ENCODE measurements at regions not wholly inside any gene's neighbourhood (a gene's known extent, or its start where the extent isn't known, plus 50 kb on each side); places are given as distances from the start of the nearest gene placed in this dataset.
"Not testable (repeated sequence)": the region's sequence is repeated elsewhere in the genome, so short reads cannot be mapped to it uniquely, and the experiment has no call there.

GRCh38 chr16:29157051-29157923 is 172.4 kb downstream of the LAT start:
- DNase-seq, result peak in 5 of 6 experiments; percentile 15 to 72 (median 64)

DNA sequence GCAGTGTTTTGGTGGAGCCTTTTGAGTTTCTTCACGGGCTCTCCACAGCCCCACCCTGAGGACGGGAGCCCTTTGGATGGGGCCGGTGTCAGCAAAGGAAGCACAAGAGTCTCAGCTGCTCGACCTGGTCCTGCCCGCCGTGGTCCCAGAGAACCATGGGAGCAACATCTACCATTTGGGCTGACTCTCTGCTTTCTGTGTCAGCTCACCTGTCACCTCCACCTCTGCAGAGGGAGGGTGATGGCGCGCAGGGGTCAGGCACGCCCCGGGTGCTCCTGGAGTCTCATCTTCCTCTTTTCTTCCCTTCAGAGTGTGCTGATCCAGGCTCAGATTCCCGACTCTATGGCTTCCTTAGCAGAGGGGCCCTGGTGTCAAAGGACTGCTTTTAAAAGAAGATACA is 171.7 kb downstream of the LAT start:
- DNase-seq, result no peak

- DNase-seq, result not testable (repeated sequence)
Measured at GRCh38 chr16:29155866-29156200, 171.0 kb downstream of the LAT start.

DNA sequence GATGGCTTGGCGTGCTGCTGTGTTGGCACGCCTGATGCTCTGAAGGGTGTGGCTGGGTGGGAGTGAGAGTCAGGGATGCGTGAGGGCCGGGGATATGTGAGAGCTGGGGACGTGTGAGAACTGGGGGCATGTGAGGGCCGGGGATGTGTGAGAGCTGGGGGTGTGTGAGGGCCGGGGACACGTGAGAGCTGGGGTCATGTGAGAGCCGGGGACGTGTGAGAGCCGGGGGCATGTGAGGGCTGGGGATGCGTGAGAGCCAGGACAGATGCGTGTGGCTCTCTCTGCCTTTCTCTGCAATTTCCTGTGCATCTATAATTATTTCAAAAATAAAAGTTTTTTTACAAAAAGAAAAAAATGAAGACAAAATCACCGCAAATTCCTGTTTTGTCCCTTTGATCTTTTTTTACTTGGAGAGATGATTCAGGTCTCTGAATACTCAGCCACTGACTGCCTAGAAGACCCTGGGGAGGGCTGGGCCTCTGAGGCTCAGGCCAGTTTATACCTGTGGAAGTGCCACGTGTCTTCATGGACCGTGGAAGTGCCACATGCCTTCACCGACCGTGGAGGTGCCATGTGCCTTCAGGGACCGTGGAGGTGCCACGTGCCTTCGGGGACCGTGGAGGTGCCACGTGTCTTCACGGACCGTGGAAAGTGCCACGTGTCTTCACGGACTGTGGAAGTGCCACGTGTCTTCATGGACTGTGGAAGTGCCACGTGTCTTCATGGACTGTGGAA is 170.4 kb downstream of the LAT start:
- DNase-seq, result peak; percentile 18 to 70 (median 52)

- peak in 1 of 6 experiments; percentile 36 for DNase-seq
Measured at GRCh38 chr16:29154676-29155121, 169.8 kb downstream of the LAT start.

DNA sequence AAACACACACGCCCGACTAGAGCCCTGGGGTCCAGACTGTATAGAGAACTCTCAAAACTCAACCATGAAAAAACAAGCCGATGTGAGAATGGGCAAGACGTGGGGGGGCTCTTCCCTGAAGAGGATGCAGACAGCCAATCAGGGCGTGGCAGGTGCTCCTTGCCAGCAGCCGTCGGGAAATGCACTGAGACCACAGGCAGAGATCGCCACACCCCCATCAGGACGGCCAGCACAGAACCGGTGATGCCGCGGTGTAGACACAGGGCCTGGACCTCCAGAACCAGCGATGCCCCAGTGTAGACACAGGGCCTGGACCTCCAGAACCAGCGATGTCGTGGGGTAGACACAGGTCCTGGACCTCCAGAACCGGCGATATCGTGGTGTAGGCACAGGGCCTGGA is 169.2 kb downstream of the LAT start:
- DNase-seq, result no peak

GRCh38 chr16:29153307-29153706 is 168.5 kb downstream of the LAT start:
- DNase-seq, result not testable (repeated sequence)

DNA sequence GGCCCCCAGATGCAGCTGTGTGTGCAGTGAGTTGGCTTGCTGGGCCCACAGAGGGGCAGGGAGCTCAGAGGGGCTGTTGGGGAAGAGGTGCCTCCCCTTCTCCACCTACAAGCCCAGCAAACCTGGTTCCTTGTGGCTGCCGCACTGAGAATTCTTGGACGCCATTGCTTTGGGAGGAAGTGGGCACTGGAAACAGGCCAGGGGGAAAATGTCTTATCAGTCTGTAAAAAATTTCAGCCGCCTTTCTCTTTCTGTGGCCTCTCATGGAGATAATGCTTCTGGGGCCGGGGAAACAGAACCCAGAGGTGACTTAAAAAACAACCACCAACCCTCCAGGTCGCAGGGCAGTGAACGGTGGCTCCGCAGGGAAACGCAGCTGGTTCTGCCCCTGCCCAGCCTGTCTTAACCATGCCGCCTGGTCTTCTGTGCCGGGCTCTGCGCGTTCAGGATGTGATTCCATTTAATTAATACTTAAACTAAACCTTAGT is 167.7 kb downstream of the LAT start:
- DNase-seq, result peak in 1 of 6 experiments; percentile 44

- no peak for DNase-seq
Measured at GRCh38 chr16:29151317-29151716, 166.5 kb downstream of the LAT start.

DNA sequence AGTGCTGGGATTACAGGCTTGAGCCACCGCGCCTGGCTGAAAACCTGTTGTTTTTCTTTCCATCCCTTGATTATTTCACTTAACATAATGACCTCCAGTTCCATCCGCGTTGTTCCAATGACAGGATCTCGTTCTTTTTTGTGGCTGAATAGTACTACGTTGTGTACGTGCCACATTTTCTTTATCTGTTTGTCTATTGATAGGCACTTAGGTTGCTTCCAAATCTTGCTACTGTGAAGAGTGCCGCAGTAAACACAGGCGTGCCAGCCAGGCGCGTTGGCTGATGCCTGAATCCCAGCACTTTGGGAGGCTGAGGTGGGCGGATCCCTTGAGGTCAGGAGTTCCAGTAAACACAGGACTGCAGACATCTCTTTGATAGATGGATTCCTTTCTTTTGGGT is 165.1 kb downstream of the LAT start:
- not testable (repeated sequence) for DNase-seq

DNA sequence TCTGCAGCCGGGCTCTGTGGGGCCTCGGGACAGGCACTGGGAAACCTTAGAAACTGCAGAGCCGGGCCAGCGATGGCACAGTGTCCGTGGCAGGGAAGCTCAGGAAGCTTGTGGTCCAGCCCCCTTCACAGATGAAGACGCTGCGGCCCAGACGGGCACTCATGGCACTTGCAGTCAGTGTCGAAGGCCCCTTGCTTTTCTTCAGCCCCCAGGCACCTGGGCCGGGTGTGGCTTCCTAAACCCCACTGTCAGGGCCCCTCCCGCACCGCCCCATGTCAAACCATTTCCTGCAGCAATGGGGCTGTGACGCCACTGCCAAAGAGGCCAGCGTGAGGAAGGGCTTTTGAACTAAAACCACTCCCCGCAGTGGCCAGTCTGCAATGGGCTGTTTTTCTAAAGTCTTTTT is 164.0 kb downstream of the LAT start:
- peak; percentile 67 to 89 (median 81) for DNase-seq

DNA sequence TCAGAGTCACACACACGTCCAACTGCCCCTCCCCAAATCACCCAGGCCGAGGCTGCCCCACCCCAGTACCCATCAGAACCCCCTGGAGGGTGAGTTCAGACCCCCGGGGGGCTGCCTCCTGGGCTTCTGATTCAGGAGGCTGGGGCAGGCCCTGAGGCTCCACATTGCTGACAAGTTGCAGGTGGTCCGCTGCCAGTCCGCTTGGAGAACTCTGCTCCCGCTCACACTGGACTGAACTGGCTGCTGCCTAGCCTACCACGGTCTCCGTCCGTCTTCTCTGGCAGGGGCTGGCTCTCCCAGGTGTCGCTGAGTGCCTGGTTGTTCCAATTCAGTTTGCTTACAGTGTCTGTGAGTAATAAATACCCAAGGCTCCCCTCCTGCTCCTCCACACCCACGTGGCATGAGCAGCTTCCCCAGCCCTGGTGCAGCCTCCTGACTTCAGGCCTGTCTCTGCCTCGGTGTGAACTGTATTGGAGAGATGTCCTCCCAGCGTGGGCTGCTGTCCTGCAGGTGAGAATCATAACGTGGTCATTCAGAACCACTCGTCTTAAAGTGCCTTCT is 163.4 kb downstream of the LAT start:
- peak in 2 of 6 experiments; percentile 51 to 71 for DNase-seq

DNA sequence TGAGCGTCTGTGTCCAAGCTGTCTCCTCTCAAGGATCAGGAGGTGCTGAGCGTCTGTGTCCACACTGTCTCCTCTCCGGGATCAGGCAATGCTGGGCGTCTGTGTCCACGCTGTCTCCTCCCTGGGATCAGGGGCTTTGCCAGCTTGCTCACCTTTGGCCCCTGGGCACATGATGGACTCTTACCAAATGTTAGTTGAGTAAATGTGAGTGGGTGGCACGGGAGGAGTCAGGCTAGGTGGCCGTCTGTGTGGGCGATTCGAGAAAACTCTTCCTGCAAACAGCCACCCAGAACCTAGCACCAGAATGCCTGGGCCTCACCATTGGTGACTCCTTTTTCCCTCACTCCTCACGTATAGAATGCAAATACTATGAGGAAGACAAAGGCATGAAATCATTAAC is 162.9 kb downstream of the LAT start:
- DNase-seq, result peak in 1 of 6 experiments; percentile 20

DNA sequence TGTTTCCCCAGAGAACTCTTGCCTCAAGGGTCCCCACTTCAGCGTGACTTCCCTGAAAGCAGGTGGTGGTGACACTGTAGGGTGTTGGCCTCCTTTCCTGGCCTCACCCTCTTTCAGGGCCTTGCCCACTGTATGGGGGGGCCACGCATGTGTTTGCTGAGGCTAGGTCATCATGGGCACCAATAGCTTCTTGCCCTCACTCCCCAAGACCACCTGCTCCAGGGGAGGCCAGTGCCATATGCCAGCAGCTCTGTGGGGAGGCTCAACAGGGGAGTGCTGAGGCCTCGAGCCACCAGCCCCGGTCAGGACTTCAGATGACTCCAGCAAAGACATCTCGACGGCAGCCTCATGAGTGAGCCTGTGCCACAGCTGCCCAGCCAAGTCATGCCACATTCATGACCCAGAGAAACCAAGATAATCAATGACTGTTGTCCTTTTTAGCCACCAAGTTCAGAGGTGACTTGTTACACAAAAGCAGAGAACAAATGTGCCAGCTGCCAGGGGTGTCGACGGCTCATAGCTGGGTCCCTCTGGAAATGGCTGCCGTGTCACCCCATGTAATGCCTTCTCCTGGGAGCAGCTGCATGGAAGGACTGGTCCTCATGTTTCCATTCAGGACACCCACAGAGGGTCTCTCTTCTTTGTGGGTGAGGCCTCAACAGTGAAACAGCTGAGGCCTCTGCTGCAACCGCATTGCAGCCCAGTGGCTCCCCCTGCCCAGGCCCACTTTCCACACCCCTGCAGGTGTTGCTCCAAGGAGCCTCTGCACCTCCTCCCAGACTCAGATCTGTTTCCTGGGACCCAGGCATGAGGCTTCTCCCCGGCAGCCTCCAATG is 162.2 kb downstream of the LAT start:
- DNase-seq, result not testable (repeated sequence)

DNA sequence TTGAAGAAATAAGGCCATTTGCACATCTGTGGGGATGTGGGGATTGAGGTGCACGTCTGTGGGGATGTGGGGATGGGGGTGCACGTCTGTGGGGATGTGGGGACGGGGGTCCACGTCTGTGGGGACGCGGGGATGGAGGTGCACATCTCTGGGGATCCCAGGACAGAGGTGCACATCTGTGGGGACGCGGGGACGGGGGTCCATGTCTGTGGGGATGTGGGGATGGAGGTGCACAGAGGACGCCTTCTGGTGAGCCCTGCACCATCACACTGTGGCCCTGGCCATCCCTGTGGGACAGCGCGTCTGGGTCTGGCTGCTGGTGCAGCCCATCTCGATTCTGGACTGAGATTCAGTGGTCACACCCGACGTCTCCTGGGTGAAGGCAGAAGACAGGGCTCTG is 161.4 kb downstream of the LAT start:
- DNase-seq, result no peak

- not testable (repeated sequence) for DNase-seq
Measured at GRCh38 chr16:29145486-29146225, 160.8 kb downstream of the LAT start.

DNA sequence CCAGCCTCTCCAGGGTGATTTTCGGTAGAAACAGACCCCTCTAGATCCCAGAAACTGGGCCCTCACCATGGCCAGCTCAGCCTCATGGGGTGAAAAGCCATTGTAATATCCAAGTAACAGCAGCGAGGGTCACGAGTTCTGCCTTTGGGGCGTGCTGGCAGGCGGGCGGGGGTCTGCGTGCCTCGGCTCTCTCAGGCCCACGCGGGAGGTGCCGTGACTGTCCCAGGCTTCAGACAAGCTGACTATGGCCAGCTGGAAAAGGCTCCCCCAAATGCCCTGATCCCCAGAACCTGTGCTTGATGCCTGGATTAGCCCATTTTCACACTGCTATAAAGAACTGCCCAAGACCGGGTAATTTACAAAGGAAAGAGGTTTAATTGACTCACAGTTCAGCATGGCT is 160.2 kb downstream of the LAT start:
- DNase-seq, result not testable (repeated sequence)

DNA sequence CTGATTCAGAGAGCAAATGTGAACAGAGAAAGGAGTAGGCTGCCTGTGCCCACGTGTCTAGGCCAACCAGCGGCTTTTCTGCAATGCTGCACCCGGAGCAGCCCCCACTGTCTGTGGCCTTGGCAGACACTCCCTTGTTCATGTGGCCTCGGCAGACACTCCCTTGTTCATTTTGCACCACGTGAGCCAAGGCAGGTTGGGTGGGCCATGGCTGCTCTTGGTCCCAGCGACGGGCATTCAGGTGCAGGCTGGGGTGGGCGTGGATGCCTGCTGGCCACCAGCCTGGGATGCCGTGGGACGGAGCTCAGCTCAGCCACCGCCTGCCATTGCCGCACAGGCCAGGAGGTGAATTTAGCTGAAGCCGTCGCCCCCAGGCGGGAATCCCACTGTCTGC is 159.8 kb downstream of the LAT start:
- not testable (repeated sequence) for DNase-seq

- not testable (repeated sequence) for DNase-seq
Measured at GRCh38 chr16:29143739-29144668, 159.2 kb downstream of the LAT start.

DNA sequence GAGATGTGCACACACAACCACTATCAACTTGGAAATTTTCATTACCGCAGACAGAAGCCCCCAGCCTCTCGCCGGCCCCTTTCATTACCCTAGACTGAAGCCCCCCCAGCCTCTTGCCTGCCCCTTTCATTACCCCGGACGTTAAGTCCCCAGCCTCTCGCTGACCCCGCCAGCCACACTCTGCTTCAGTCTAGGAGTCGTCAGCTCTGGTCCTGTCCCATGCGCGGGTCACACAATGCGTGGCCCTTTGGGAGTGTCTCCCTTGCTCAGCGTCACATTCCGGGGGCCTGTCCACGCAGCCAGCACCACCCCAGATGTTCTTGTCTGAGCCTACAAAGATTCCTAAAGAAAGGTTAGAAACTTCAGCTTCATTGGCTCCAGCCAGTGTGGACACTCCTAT is 157.7 kb downstream of the LAT start:
- not testable (repeated sequence) for DNase-seq

All from stimulated activated naive CD4-positive, alpha-beta T cell (primary cell).